ENCODE measurements at regions not wholly inside any gene's neighbourhood (a gene's known extent, or its start where the extent isn't known, plus 50 kb on each side); places are given as distances from the start of the nearest gene placed in this dataset.

DNA sequence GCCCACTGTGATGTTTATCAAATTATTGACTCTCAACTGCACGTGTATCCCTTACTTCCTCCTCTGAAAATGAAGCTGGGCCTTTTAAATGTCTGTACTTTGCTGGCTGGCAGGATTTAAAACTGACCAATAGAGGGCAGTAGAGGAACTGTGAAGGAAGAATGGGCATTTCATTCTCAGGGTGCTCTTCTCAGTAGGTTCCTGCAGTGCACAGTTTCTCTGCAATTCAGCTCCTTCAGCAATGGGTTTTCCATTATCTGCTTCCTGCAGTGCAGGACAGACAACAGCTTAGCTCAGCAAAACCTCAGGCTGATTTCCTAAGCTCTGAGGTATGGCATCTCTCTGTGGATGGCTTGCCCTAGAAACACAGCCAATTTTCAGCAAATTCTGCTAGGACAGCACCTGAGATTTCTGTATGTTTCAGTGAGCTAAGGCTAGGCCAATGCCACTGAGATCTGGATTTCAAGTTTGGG lies 298.4 kb upstream of the PRDM9 start:
- Histone ChIP-seq H3K36me3 (no peaks in the 10 kb centered on the region), H3K4me1 (no peaks in the 10 kb centered on the region), H3K27ac (no peak overlapping the region), H3K9me3 (no peaks in the 10 kb centered on the region), H3K4me3 (no peak overlapping the region), H3K27me3 (no peaks in the 10 kb centered on the region)
- no peak for DNase-seq
- TF ChIP-seq, protein P1, sequence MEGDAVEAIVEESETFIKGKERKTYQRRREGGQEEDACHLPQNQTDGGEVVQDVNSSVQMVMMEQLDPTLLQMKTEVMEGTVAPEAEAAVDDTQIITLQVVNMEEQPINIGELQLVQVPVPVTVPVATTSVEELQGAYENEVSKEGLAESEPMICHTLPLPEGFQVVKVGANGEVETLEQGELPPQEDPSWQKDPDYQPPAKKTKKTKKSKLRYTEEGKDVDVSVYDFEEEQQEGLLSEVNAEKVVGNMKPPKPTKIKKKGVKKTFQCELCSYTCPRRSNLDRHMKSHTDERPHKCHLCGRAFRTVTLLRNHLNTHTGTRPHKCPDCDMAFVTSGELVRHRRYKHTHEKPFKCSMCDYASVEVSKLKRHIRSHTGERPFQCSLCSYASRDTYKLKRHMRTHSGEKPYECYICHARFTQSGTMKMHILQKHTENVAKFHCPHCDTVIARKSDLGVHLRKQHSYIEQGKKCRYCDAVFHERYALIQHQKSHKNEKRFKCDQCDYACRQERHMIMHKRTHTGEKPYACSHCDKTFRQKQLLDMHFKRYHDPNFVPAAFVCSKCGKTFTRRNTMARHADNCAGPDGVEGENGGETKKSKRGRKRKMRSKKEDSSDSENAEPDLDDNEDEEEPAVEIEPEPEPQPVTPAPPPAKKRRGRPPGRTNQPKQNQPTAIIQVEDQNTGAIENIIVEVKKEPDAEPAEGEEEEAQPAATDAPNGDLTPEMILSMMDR (IDR thresholded peaks at IDR 0.05): peak in 4 of 6 experiments; percentile 8 to 31 (median 28)
- no peak for TF ChIP-seq POLR2A (IDR thresholded peaks at IDR 0.05)

DNA sequence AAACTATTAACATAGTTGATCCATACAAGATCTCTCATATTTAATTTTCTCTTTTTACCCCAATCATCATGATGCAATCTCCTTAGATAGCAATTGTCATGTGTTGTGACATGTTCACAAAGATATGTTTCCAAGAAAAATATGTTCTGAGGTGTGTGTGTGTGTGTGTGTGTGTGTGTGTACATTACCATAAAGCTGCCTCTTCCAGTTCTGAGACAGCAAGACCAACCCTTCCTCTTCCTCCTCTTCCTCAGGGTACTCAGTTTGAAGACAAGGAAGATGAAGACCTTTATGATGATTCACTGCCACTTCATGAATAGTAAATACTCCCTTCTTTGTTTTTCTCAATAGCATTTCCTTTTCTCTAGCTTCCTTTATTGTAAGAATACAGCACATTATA lies 303.3 kb upstream of the PRDM9 start:
- no peak overlapping the region for H3K27ac ChIP-seq
- DNase-seq: no peak
- H3K9me3 ChIP-seq: no peaks in the 10 kb centered on the region
- H3K27me3 ChIP-seq: no peaks in the 10 kb centered on the region
- H3K4me3 ChIP-seq: no peak overlapping the region
- no peaks in the 10 kb centered on the region for H3K4me1 ChIP-seq
- no peaks in the 10 kb centered on the region for H3K36me3 ChIP-seq
- TF ChIP-seq POLR2A (IDR thresholded peaks at IDR 0.05): no peak
- TF ChIP-seq, protein P1 (IDR thresholded peaks at IDR 0.05): no peak

DNA sequence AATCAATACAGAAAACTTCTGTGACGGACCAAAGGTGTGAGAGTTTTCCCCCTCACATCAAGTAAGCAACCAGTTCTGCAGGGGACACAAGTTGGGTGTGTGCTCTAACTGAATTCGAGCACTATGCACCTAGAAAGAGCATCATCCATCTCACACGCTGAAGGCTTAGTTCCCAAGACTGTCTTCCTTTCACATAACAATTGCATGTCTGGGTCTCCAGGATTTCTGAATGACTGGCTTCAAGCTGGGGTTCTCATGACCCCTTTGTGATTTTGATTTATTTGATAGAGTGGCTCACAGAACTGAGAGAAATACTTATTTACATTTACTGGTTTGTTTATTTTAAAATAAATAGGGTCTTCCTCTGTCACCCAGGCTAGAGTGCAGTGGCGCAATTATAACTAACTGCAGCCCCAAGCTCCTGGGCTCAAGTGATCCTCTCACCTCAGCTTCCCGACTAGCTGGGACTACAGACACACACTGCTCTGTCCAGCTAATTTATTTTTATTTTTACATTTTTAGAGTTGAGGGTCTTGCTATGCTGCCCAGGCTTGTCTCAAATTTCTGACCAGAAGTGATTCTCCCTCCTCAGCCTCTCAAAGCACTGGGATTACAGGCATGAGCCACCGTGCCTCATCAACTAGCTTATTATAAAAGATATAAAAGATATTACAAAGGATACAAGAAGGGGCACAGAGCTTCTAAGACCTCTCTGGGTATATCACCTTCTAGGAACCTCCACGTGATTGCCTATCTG lies 316.7 kb upstream of the CDH12 start:
- TF ChIP-seq POLR2A (IDR thresholded peaks at IDR 0.05): no peak
- TF ChIP-seq, protein P1 (IDR thresholded peaks at IDR 0.05): no peak

DNA sequence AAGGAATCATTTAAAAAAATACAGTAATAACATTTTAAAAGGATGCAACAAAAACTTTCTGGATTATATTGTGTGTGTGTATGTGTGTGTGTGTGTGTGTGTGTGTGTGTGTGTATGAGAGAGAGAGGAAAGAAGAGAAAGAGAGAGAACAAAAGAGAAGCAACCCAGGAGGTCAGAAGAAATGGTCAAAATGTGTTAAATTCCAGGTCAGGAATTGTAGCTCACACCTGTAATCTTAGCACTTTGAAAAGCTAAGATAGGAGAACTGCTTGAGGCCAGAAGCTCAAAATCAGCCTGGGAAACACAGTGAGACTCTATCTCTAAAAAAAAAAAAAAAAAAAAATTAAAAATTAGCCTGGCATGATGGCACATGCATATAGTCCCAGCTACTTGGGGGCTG lies 311.8 kb upstream of the CDH12 start:
- Histone ChIP-seq H3K27ac (no peak overlapping the region), H3K9me3 (no peaks in the 10 kb centered on the region), H3K4me1 (no peaks in the 10 kb centered on the region), H3K36me3 (no peaks in the 10 kb centered on the region), H3K27me3 (no peaks in the 10 kb centered on the region), H3K4me3 (no peak overlapping the region)
- no peak for TF ChIP-seq POLR2A (IDR thresholded peaks at IDR 0.05)
- TF ChIP-seq, protein P1 (IDR thresholded peaks at IDR 0.05): no peak
- no peak for DNase-seq

More for the DNA sequence above, 316.7 kb upstream of the CDH12 start:
- H3K4me1 ChIP-seq: no peaks in the 10 kb centered on the region
- H3K27ac ChIP-seq: no peak overlapping the region
- H3K9me3 ChIP-seq: no peaks in the 10 kb centered on the region
- H3K27me3 ChIP-seq: no peaks in the 10 kb centered on the region
- no peaks in the 10 kb centered on the region for H3K36me3 ChIP-seq
- DNase-seq: no peak
- no peak overlapping the region for H3K4me3 ChIP-seq

DNA sequence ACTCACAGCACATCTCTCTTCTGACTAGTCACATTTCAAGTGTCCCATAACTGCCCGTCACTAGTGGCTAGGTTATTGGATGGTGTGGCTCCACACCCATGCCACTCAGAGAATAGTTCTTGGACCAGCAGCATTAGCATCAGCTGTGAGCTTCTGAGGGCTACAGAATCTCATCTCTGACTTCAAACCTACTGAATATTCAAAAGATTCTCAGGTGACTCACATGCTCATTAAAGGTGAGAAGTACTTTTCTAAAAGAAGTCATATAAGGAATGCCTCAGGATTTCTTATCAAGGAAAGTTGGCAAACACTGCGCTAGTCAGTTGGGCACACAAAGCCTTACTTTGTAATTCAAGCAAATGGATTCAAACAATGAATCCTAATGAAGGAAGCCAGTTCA lies 305.0 kb upstream of the CDH12 start:
- Histone ChIP-seq H3K4me3 (no peak overlapping the region), H3K27me3 (no peaks in the 10 kb centered on the region), H3K9me3 (no peaks in the 10 kb centered on the region), H3K27ac (no peak overlapping the region), H3K36me3 (no peaks in the 10 kb centered on the region), H3K4me1 (no peaks in the 10 kb centered on the region)
- DNase-seq: no peak
- TF ChIP-seq, protein P1 (IDR thresholded peaks at IDR 0.05): no peak
- TF ChIP-seq POLR2A (IDR thresholded peaks at IDR 0.05): no peak
